ENCODE measurements at regions not wholly inside any gene's neighbourhood (a gene's known extent, or its start where the extent isn't known, plus 50 kb on each side); places are given as distances from the start of the nearest gene placed in this dataset.

DNA sequence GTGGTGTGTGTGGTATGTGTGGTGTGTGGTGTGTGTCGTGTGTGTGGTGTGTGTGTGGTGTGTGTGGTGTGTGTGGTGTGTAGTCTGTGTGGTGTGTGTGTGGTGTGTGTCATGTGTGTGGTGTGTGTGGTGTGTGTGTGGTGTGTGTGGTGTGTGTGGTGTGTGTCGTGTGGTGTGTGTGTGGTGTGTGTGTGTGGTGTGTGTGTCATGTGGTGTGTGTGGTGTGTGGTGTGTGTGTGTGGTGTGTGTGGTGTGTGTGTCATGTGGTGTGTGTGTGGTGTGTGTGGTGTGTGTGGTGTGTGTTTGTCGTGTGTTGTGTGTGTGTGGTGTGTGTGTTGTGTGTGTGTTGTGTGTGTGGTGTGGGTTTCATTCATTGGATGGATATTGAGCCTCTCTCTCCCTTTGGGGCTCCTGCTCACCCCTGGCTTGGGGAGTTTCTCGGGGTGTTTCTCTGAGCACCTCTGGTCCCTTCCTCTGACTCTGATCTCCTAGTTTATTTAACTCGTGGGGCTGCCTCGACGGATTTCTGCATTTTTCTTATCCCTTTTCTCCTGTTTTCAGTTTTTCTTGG is 145.8 kb downstream of the DNAJB6 start:
- DNase-seq: no peak

DNA sequence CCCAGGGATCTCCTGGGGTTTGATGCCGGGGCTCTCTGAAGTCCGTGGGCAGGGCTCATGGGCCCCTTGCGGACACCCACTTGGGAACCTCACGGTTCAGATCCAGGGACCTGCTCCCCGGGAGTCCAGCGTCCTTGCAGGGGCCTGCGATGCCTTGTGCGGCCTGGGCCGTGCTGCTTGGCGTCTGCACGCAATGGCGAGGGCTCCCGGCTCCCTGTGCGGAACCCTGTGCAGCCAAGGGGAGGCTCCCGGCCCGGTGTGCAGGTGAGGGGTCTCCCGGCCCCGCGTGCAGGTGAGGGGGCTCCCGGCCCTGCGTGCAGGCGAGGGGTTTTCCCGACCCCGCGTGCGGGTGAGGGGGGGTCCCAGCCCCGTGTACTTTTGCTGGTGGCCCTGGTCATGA is 146.7 kb downstream of the DNAJB6 start:
- DNase-seq: no peak

DNA sequence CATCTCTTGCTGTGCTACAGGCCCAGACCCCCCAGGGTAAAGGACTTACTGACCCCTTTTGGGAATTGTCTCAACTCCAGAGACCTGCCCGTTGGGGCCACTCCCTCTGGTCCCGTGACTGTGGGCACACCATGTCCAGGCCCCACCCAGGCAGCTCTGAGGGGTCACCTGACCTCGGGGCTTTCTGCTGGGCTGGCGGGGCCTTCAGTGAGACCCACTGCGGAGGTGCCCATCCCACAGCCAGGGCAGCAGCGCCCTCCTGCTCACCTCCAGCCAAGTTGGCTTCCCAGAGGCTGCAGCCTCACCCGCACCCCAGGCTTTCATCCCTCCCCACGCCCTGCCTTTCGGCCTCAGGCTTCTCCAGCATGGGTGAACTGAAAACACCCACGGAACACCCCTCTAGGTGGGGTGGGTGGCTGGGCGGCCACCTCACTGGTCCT is 147.2 kb downstream of the DNAJB6 start:
- no peak for DNase-seq

DNA sequence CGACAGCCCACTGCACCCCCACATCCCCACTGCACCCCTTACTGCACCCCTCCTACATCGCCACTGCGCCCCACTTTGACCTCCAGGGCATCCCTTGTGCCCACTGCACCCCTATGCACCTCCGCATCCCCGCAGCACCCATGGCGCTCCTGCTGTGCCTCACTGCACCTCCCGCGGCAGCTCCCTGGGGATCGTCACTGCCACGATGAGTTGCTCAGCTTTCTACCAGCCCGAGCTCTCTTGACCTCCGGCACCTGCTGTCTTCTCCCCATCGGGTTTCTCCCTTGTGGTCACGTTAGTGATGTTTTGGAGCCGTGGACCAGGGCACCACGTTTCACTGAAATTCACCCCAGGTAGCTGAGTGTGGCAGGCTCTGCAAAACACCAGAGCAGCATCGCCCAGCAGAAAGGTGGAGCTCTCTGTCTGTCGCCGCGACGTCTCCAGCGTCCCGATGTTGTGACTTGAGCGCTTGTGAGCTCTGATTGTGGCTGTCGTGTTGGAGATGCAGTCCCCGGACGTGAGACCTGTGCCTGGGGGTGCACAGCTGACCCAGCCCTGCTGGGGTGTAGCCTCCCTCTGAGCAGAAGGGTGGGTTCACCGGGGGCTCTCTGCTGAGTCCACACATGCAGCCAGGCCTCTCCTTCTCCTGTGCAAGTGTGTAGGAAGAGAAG is 147.7 kb downstream of the DNAJB6 start:
- DNase-seq: no peak

DNA sequence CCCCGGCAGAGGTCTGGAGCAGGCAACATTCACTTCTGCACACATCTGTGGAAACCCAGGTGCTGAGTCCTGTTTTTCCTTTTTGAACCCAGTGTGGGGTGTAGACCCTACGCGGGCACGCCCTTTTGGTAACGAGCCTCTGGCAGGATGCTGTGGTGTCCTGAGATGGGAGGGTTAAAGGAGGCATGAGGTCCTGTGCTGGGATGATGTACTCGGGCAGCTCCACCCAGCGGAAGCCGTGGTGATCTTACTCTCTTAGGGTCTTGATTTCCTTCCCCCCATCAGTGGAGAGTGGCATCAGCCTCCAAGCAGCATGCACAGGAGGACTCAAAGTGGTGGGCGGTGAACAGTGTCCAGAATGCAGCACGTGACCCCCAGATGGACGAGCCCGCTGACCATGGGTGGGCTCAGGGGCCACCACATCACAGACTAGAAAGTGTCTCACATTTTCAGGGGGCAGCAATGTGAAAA is 148.6 kb downstream of the DNAJB6 start:
- no peak for DNase-seq

DNA sequence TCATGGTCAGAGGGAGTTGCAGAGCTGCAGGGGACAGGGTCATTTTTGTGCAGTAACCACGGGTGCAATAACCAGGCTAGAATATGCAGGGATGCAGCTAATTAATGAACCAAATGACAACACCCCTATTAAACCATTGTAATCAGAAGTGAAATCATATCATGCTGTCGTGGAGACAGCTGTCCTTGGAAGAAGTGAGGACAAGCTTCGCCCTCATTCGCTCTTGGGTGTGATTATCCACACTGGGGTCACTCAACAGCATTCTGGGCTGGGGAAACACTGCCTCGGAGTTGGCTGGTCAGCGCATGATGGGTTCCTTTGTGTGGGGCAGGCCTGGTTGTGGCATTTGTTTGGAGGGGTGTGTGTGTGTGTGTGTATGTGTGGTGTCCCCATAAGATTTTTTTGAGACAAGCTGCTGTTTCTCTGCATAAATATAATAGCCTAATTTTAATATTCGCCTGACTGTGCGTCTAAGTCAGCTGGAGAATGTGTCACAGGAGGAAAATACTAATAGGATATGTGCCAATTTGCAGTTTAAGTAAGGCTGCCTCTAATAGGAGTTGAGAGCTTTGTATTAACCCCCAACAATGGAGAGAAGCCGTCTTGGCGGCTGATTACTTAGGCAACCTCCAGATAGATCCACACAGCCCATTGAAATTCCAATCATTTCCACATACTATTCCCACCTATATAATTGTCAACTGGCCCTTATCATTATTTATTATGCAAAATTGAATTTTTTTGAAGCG is 149.4 kb downstream of the DNAJB6 start:
- DNase-seq: no peak

DNA sequence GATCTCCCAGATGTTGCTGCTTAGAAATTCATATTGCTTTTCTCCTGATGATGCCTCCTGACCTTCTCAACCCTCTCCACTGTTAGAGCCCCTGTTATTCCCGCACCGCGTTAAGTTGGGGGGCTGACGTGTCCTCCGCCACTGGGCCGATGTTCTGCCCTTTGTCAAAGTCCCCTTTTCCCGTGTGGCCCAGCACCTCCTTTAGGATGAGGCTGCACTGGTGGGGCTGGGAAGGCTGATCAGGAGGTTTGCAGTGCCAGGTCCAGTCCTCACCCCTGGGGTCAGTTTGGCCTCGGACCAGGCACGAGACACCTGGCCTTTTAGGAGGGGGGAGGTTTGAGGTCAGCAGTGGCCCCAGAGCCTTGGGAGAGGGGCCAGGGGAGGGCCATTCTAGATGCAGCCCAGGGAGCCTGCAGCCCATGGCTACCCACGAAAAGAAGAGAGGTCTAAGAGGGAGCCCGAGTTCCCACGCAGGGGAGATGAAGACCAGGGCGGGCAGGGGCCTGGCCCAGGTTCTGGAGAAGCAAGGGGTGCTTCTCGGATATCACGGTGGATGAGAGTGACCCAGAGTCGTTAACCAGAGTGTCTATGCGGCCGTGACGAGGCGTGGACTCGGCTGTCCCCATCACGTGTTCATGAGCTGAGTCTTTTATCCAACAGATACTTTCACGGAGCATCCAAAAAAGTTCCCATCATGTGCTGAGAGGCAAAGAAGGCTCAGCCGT is 150.4 kb downstream of the DNAJB6 start:
- DNase-seq: no peak

DNA sequence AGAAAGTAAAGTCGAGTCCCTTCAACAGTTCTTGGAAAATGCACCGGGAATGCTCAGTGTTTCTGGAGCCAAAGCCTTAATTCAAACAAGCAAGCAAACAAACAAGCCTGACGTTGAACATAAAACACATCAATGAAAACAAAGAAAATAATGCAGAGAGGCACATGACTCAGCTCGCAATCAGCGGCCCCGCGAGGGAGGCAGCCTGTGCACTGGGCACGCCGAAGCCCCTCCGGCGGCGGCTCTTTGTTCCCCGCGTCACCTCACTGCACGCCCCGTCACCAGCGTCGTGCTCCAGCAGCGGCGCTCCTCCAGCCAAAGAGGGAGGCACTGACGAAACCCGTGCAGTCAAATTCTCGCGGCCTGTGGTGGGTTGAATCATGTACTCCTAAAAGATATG is 151.5 kb downstream of the DNAJB6 start:
- DNase-seq: no peak

DNA sequence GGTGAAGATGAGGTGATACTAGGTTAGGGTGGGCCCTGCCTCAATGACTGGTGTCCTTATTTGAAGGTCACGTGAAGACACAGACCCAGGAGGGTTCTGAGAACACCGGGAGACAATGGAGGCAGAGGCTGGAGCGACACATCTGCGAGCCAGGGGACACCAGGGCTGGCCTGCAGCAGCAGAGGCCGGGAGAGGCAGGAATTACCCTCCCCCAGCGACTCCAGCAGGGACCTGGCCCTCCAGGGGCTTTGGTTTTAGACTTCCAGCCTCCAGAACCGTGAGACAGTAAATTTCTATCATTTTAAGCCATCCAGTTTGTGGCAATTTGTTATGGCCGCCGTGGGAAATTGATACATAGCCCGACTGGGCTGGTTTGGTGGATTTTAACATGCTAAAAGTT is 152.2 kb downstream of the DNAJB6 start:
- DNase-seq: no peak

Measured in hematopoietic multipotent progenitor cell treated with erythropoietin and hydrocortisone succinate and interleukin-3 and kit ligand, for 8 days (in vitro differentiated cells).